Panc1 (cell line): ENCODE measurements at regions not wholly inside any gene's neighbourhood (a gene's known extent, or its start where the extent isn't known, plus 50 kb on each side); places are given as distances from the start of the nearest gene placed in this dataset.

ENCODE experiments used
- ATAC-seq: fragments of 200-7000 bp; cut with Tn5 transposase; 2 replicates; pipeline ENCODE4 v1.9.1; 2020; ENCODE audit warnings: mild to moderate bottlenecking, moderate library complexity
- BruUV-seq: library from RNA; stranded (reverse); fragments of 400-500 nt; replicated peaks from 2 replicates; lab custom pipeline; 2021; lab: Mats Ljungman, UMichigan
- CTCF ChIA-PET: fragments of 300-600 bp; sonication (Branson Sonifier 250); formaldehyde crosslinking; loops from one replicate; lab custom pipeline; 2022; ENCODE audit warnings: antibody characterized with exemption; lab: Charles Lee
- POLR2A ChIA-PET: fragments of 300-600 bp; sonication (Branson Sonifier 250); formaldehyde crosslinking; loops from one replicate; lab custom pipeline; 2022; ENCODE audit warnings: antibody characterized with exemption; lab: Charles Lee
- DNase-seq: peaks from one replicate; pipeline ENCODE4 v3.0.0-alpha.2; 2010; ENCODE audit warnings: low read depth, low spot score
- H3K27ac ChIP-seq: 2 replicates; pipeline ENCODE4 v1.5.1; 2011; ENCODE audit warnings: mild to moderate bottlenecking, low read length, inconsistent platforms
- H3K27me3 ChIP-seq: fragments of 200-500 bp; sonication (Bioruptor generic); 2 replicates; pipeline ENCODE4 v1.6.0; 2014; ENCODE audit warnings: low read length, inconsistent platforms; ENCODE audit not compliant: control insufficient read depth, insufficient read depth
- H3K36me3 ChIP-seq: fragments of 200-500 bp; sonication (Bioruptor generic); 2 replicates; pipeline ENCODE4 v1.5.1; 2014; ENCODE audit warnings: inconsistent platforms, mild to moderate bottlenecking, low read length, moderate library complexity; ENCODE audit not compliant: control insufficient read depth, insufficient read depth
- H3K4me1 ChIP-seq: 2 replicates; pipeline ENCODE4 v1.5.1; 2011; ENCODE audit warnings: inconsistent platforms, mild to moderate bottlenecking, low read length, moderate library complexity; ENCODE audit not compliant: control insufficient read depth, insufficient read depth
- H3K4me3 ChIP-seq, 2 experiments: 2 replicates each; pipeline ENCODE4 v1.5.1; 2011 to 2012; ENCODE audit warnings: low read depth in 2 of 2, low read length in 2 of 2, mild to moderate bottlenecking in 2 of 2, inconsistent platforms in 1 of 2, moderate library complexity in 1 of 2
- H3K9me3 ChIP-seq: fragments of 200-500 bp; sonication (Bioruptor generic); 2 replicates; pipeline ENCODE4 v1.5.1; 2014; ENCODE audit warnings: low read depth, mild to moderate bottlenecking, inconsistent platforms, low read length, moderate library complexity; ENCODE audit not compliant: control insufficient read depth, insufficient read depth
- POLR2AphosphoS5 ChIP-seq: IDR thresholded peaks from 2 replicates; pipeline ENCODE4 v1.6.1; 2012; ENCODE audit warnings: mild to moderate bottlenecking, low read depth, low read length, moderate library complexity
- SIN3A ChIP-seq: IDR thresholded peaks from 2 replicates; pipeline ENCODE4 v1.6.1; 2012; ENCODE audit warnings: low read depth, mild to moderate bottlenecking, low read length, moderate library complexity, borderline replicate concordance; ENCODE audit not compliant: insufficient read depth
- TCF7L2 ChIP-seq: IDR thresholded peaks from 2 replicates; pipeline ENCODE4 v1.6.1; 2011; ENCODE audit warnings: mild to moderate bottlenecking, low read depth, low read length, inconsistent platforms
- in situ Hi-C: cut with HindIII; loops from 2 replicates; pipeline ENCODE4 v1.10.0; 2016; ENCODE audit warnings: low sequenced_read_pairs, low pct_unique_long_range_greater_than_20kb
- intact Hi-C: fragments of 100-400 bp; cut with micrococcal nuclease; formaldehyde crosslinking; loops from one replicate; pipeline ENCODE4 v1.10.0; 2022; ENCODE audit not compliant: unreplicated experiment
- TF ChIP-seq, protein P1 (sequence below), 2 experiments: IDR thresholded peaks; 2 replicates each; pipeline ENCODE4 v1.6.1; 2011 to 2012; ENCODE audit warnings: low read depth in 2 of 2, control low read depth in 1 of 2, low read length in 1 of 2, mild to moderate bottlenecking in 1 of 2, moderate library complexity in 1 of 2; ENCODE audit not compliant: insufficient read depth in 1 of 2
- TF ChIP-seq, protein P2 (sequence below): fragments of 450-650 bp; IDR thresholded peaks from 2 replicates; pipeline ENCODE4 v1.5.1; 2017; ENCODE audit warnings: mild to moderate bottlenecking

DNA sequence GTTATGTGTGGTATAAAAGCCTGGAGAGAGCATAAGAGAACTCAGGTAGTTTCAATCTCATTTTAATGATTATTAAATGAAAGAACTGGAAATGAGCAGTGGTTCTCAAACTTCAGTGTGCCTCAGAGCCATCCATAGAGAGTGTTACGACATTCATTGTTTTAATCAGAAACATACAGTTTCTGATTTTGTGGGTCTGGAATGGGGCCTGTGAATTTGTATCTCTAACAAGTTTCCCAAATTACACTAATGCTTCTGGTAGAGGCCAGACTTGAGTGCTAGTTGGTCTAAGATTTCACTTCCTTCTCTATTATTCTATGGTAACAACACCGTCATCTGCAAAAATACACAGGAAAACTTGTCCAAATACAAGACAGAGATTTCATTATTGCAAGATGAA, 292.0 kb upstream of the NECTIN3 start:
- H3K4me3 ChIP-seq = no peak overlapping the region
- TF ChIP-seq SIN3A (no peak), TCF7L2 (no peak), POLR2AphosphoS5 (no peak)
- TF ChIP-seq, protein P1, sequence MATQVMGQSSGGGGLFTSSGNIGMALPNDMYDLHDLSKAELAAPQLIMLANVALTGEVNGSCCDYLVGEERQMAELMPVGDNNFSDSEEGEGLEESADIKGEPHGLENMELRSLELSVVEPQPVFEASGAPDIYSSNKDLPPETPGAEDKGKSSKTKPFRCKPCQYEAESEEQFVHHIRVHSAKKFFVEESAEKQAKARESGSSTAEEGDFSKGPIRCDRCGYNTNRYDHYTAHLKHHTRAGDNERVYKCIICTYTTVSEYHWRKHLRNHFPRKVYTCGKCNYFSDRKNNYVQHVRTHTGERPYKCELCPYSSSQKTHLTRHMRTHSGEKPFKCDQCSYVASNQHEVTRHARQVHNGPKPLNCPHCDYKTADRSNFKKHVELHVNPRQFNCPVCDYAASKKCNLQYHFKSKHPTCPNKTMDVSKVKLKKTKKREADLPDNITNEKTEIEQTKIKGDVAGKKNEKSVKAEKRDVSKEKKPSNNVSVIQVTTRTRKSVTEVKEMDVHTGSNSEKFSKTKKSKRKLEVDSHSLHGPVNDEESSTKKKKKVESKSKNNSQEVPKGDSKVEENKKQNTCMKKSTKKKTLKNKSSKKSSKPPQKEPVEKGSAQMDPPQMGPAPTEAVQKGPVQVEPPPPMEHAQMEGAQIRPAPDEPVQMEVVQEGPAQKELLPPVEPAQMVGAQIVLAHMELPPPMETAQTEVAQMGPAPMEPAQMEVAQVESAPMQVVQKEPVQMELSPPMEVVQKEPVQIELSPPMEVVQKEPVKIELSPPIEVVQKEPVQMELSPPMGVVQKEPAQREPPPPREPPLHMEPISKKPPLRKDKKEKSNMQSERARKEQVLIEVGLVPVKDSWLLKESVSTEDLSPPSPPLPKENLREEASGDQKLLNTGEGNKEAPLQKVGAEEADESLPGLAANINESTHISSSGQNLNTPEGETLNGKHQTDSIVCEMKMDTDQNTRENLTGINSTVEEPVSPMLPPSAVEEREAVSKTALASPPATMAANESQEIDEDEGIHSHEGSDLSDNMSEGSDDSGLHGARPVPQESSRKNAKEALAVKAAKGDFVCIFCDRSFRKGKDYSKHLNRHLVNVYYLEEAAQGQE (IDR thresholded peaks at IDR 0.05; ENCODE audit: insufficient read depth in 1 of 2, low read depth in 2 of 2, low read length in 1 of 2) = no peak
- TF ChIP-seq, protein P2, sequence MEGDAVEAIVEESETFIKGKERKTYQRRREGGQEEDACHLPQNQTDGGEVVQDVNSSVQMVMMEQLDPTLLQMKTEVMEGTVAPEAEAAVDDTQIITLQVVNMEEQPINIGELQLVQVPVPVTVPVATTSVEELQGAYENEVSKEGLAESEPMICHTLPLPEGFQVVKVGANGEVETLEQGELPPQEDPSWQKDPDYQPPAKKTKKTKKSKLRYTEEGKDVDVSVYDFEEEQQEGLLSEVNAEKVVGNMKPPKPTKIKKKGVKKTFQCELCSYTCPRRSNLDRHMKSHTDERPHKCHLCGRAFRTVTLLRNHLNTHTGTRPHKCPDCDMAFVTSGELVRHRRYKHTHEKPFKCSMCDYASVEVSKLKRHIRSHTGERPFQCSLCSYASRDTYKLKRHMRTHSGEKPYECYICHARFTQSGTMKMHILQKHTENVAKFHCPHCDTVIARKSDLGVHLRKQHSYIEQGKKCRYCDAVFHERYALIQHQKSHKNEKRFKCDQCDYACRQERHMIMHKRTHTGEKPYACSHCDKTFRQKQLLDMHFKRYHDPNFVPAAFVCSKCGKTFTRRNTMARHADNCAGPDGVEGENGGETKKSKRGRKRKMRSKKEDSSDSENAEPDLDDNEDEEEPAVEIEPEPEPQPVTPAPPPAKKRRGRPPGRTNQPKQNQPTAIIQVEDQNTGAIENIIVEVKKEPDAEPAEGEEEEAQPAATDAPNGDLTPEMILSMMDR = no peak
- ATAC-seq = no peak
- intact Hi-C loops = no loop called here
- no peaks in the 10 kb centered on the region for H3K27me3 ChIP-seq
- no TSS peak for BruUV-seq
- H3K4me1 ChIP-seq = no peaks in the 10 kb centered on the region
- H3K27ac ChIP-seq = no peak overlapping the region
- in situ Hi-C loops = no loop called here
- POLR2A ChIA-PET = no interaction called here
- no peaks in the 10 kb centered on the region for H3K36me3 ChIP-seq
- DNase-seq = no peak
- peaks cover 3% of the 10 kb centered on the region; the same call in 1 of the 2 replicates for H3K9me3 ChIP-seq
- CTCF ChIA-PET = no interaction called here

DNA sequence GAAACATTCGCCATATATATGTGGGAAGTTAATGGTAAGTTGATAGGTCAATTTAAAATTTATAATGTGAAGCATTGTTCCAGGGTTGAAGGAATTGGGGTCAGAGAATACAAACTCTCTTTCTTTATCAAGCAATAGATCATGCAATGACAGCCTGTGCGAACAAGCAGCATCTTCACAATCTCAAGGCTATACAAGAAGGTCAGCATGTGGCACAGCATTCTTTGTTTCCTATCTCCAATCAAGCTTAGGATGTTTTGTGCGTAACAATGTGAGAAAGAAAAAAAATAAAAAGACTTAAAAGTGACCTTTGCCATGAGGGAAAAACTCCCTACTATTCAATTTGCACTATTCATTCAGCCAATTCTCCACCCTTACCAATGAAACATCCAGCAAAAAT, 288.1 kb upstream of the NECTIN3 start:
- no peaks in the 10 kb centered on the region for H3K27me3 ChIP-seq
- no peak overlapping the region for H3K4me3 ChIP-seq
- no peak for ATAC-seq
- ChIA-PET CTCF (no interaction called here), POLR2A (no interaction called here)
- TF ChIP-seq, protein P1 (IDR thresholded peaks at IDR 0.05; ENCODE audit: insufficient read depth in 1 of 2, low read depth in 2 of 2, low read length in 1 of 2) = no peak
- no peak for TF ChIP-seq SIN3A
- no peak for TF ChIP-seq POLR2AphosphoS5
- TF ChIP-seq, protein P2 = no peak
- TF ChIP-seq TCF7L2 = no peak
- in situ Hi-C loops (no loop called here), intact Hi-C loops (no loop called here)
- no peaks in the 10 kb centered on the region for H3K36me3 ChIP-seq
- no TSS peak for BruUV-seq
- no peaks in the 10 kb centered on the region; the same call in 1 of the 2 replicates for H3K9me3 ChIP-seq
- H3K4me1 ChIP-seq = no peaks in the 10 kb centered on the region
- no peak overlapping the region for H3K27ac ChIP-seq
- no peak for DNase-seq
